Ishikawa (cell line): ENCODE measurements at regions not wholly inside any gene's neighbourhood (a gene's known extent, or its start where the extent isn't known, plus 50 kb on each side); places are given as distances from the start of the nearest gene placed in this dataset.

Source experiments
- CEBPB ChIP-seq: IDR thresholded peaks from 2 replicates; pipeline ENCODE4 v1.6.1; 2012
- CREB1 ChIP-seq: IDR thresholded peaks from 2 replicates; pipeline ENCODE4 v1.6.1; 2012; ENCODE audit warnings: low read depth
- EGR1 ChIP-seq: IDR thresholded peaks from 2 replicates; pipeline ENCODE4 v1.6.1; 2012
- EP300 ChIP-seq: IDR thresholded peaks from 2 replicates; pipeline ENCODE4 v1.6.1; 2012; ENCODE audit warnings: borderline replicate concordance
- MAX ChIP-seq: IDR thresholded peaks from 2 replicates; pipeline ENCODE4 v1.6.1; 2012
- NFIC ChIP-seq: IDR thresholded peaks from 2 replicates; pipeline ENCODE4 v1.6.1; 2012
- RAD21 ChIP-seq: IDR thresholded peaks from 2 replicates; pipeline ENCODE4 v1.6.1; 2012; ENCODE audit warnings: low read depth
- REST ChIP-seq: IDR thresholded peaks from 2 replicates; pipeline ENCODE4 v1.6.1; 2012; ENCODE audit warnings: low read depth, mild to moderate bottlenecking
- TAF1 ChIP-seq: IDR thresholded peaks from 2 replicates; pipeline ENCODE4 v1.6.1; 2012; ENCODE audit warnings: low read depth, mild to moderate bottlenecking
- TCF12 ChIP-seq: IDR thresholded peaks from 2 replicates; pipeline ENCODE4 v1.6.1; 2012; ENCODE audit warnings: low read depth
- TEAD4 ChIP-seq: IDR thresholded peaks from 2 replicates; pipeline ENCODE4 v1.6.1; 2012
- USF1 ChIP-seq: IDR thresholded peaks from 2 replicates; pipeline ENCODE4 v1.6.1; 2012
- YY1 ChIP-seq: IDR thresholded peaks from 2 replicates; pipeline ENCODE4 v1.6.1; 2012; ENCODE audit warnings: low read depth
- ZBTB7A ChIP-seq: IDR thresholded peaks from 2 replicates; pipeline ENCODE4 v1.6.1; 2012; ENCODE audit warnings: low read depth

GRCh38 chr12:34338751-34339150 lies 316.5 kb downstream of the ALG10 start:
- TF ChIP-seq REST (no peak), TEAD4 (no peak), MAX (no peak), TAF1 (no peak), EP300 (no peak), CEBPB (no peak), ZBTB7A (no peak), RAD21 (no peak), CREB1 (no peak), NFIC (no peak), TCF12 (no peak), USF1 (no peak), YY1 (no peak), EGR1 (no peak)
